Muscle layer of colon (tissue), 2 donors: ENCODE measurements at regions not wholly inside any gene's neighbourhood (a gene's known extent, or its start where the extent isn't known, plus 50 kb on each side); places are given as distances from the start of the nearest gene placed in this dataset.
A peak's percentile ranks its signal among the peaks of the same experiment; 100 is the strongest.

Experiments used
- H3K27ac ChIP-seq: one replicate; pipeline ENCODE4 v1.7.0; 2013; ENCODE audit warnings: low read depth, mild to moderate bottlenecking, low read length, moderate library complexity
- H3K27me3 ChIP-seq, 2 donors: one replicate each; pipeline ENCODE4 v1.7.0; 2013; ENCODE audit warnings: low read length in 2 of 2, mild to moderate bottlenecking in 2 of 2; ENCODE audit not compliant: insufficient read depth in 2 of 2, control insufficient read depth in 1 of 2
- H3K36me3 ChIP-seq: one replicate; pipeline ENCODE4 v1.7.0; 2013; ENCODE audit warnings: mild to moderate bottlenecking, low read length; ENCODE audit not compliant: insufficient read depth
- H3K4me1 ChIP-seq: one replicate; pipeline ENCODE4 v1.7.0; 2013; ENCODE audit warnings: mild to moderate bottlenecking, low read length; ENCODE audit not compliant: insufficient read depth
- H3K4me3 ChIP-seq, 2 donors: one replicate each; pipeline ENCODE4 v1.7.0; 2013; ENCODE audit warnings: low read length in 2 of 2, low read depth in 1 of 2, mild to moderate bottlenecking in 1 of 2, moderate library complexity in 1 of 2
- H3K9ac ChIP-seq: one replicate; pipeline ENCODE4 v1.7.0; 2013; ENCODE audit warnings: low read length
- H3K9me3 ChIP-seq: one replicate; pipeline ENCODE4 v1.7.0; 2013; ENCODE audit warnings: mild to moderate bottlenecking, low read length
- donor health status: abdominal sarcoma.
- donor health status: Adenocarcinoma of cecum.

DNA sequence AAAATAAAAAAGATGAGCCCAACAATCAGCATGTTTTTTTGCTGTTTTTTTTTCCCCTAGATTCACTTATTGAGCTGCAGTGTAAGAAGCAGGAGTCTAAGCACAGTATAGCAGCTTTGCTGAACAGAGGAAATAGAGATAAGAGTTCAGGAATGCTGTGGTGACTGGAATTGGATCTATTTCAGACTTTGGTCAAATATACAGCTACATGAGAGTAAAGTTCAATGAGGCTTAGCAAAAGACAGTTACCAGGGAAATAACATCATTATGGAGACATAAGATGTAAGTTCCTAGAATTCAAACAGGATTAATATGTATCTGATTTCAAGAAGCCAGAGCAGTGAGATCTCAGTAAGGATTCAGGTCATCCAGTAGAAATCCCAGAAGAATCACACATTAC lies 613.0 kb downstream of the RPS29 start:
- Histone ChIP-seq H3K27me3 (no peaks in the 10 kb centered on the region), H3K36me3 (no peaks in the 10 kb centered on the region), H3K27ac (no peak overlapping the region), H3K9ac (no peak overlapping the region), H3K4me1 (no peaks in the 10 kb centered on the region), H3K4me3 (no peak overlapping the region), H3K9me3 (no peaks in the 10 kb centered on the region)

DNA sequence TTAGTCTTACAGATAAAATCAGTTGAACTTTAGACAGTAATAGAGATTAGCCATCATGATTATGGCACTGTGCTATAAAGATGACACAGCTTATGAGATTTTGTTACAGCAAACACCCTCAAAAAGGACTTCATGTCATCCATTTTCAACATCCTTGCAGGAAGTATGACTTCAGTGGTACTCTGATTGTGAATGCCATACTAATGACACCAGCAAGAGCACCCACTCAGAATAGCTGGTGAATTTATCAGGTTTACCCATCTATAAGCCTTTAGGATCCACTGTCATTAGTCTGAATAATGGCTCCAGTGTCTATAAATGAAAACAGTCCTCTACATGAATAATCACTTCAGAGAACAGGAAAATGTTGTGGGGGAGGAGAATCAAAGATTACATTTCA lies 615.2 kb downstream of the RPS29 start:
- Histone ChIP-seq H3K9me3 (no peaks in the 10 kb centered on the region), H3K27me3 (no peaks in the 10 kb centered on the region), H3K4me1 (no peaks in the 10 kb centered on the region), H3K9ac (no peak overlapping the region), H3K4me3 (no peak overlapping the region), H3K36me3 (no peaks in the 10 kb centered on the region), H3K27ac (no peak overlapping the region)

DNA sequence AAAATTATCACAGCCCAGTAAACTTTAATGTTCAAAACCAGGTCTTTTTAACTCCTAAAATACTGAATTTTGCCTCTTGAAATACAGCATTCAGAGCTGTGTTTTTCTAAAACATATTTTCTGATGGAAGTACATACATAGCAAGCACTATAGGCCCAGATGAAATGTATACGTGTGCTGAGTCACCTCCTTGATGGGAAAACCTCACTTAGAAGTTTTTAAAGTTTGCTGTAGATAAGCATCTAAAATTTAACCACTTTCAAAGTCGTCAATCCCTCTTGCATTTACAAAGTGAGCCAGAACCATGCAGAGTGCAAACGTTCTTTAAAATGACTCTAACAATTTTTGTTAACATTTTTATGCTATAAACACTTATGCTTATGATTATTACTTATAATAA lies 618.8 kb downstream of the RPS29 start:
- H3K4me1 ChIP-seq = no peaks in the 10 kb centered on the region
- no peaks in the 10 kb centered on the region for H3K27me3 ChIP-seq
- H3K9ac ChIP-seq = no peak overlapping the region
- H3K4me3 ChIP-seq = no peak overlapping the region
- H3K27ac ChIP-seq = no peak overlapping the region
- H3K9me3 ChIP-seq = no peaks in the 10 kb centered on the region
- H3K36me3 ChIP-seq = no peaks in the 10 kb centered on the region

DNA sequence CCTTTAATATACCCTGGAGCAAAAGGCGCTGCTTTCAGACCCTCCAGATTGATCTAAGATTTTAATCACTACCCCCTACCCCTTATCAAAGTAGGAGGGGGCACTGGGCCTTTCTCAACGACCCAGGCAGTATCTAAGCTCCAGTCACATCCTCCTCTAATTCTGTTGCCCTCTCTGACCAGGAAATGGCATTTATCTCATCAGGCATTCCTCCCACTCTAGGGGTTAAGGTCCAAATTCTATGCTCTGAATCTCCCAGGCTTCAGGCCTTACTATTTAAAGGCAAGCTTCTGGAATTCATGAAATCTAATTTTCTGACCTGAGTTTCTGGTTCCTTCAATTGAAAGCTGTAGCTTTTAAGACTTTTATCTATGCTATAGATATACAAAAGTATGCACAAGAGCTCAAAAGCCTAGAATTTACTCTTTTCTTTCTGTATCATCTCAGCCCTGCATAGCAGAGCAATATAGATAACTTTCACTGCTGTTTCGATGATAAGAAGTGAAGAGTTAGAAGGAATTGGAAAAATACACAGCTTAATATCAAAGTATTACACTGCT lies 622.9 kb downstream of the RPS29 start:
- Histone ChIP-seq H3K27ac (no peak overlapping the region), H3K9me3 (no peaks in the 10 kb centered on the region), H3K9ac (no peak overlapping the region), H3K4me3 (no peak overlapping the region), H3K4me1 (no peaks in the 10 kb centered on the region), H3K27me3 (no peaks in the 10 kb centered on the region), H3K36me3 (no peaks in the 10 kb centered on the region)

DNA sequence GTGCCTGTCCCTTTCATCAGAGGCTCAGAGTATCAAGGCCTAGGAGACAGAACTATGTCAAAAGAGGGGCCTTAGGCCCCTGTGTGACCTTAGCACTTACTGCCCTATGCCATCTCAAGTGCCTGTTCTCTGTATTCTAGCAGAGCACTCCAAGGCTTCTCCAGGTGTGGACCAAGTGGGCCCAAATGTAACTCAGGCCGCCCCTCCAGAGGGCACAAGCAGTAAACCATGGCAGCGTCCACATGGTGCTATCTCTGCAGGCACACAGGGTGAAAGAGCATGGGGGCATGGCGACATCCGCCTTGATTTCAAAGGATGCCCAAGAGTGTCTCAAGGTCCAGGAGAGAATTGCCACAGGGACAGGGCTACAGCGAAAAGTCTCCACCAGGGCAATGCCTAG lies 628.7 kb downstream of the RPS29 start:
- H3K9me3 ChIP-seq = no peaks in the 10 kb centered on the region
- no peaks in the 10 kb centered on the region for H3K27me3 ChIP-seq
- no peaks in the 10 kb centered on the region for H3K4me1 ChIP-seq
- H3K4me3 ChIP-seq = no peak overlapping the region
- no peak overlapping the region for H3K27ac ChIP-seq
- no peaks in the 10 kb centered on the region for H3K36me3 ChIP-seq
- no peak overlapping the region for H3K9ac ChIP-seq

DNA sequence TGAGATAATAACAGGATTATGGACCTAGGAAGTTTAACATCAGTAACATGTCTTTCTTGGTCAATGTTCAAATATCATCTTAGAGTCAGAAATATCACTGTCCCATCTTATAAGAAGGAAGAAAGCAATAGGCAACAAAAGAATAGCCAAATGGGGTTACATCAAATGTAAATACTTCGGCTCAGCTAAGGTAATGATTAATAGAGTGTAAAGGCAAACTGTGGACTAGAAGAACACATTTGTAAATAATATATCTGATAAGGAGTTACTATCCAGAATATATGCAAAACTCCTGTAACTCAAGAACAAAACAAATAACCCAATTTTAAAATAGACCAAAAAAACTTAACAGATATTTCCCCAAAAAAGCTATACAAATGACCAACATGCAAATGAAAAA lies 630.3 kb downstream of the RPS29 start:
- Histone ChIP-seq H3K4me1 (no peaks in the 10 kb centered on the region), H3K4me3 (no peak overlapping the region), H3K27me3 (no peaks in the 10 kb centered on the region), H3K9me3 (no peaks in the 10 kb centered on the region), H3K27ac (no peak overlapping the region), H3K9ac (no peak overlapping the region), H3K36me3 (no peaks in the 10 kb centered on the region)

DNA sequence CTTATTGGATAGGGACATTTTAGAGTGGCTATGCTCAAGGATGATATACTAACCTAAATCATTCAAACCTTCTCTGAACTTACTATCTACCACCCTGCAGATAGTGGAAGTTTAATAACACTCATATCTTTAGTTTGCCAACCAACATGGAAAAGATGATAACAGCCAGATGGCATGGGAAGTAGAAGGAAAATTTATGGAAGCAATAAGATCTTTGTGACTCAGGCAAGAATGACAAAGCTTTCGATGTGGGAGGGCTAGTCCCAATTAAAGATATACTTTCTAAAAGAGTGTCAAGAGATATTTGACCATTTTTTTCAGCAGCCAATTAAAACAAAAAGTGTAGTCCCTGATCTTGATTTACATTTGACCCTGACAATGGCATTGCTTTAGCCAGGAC lies 631.7 kb downstream of the RPS29 start:
- no peak overlapping the region for H3K9ac ChIP-seq
- no peak overlapping the region for H3K27ac ChIP-seq
- no peaks in the 10 kb centered on the region for H3K9me3 ChIP-seq
- no peaks in the 10 kb centered on the region for H3K36me3 ChIP-seq
- H3K27me3 ChIP-seq = no peaks in the 10 kb centered on the region
- H3K4me1 ChIP-seq = no peaks in the 10 kb centered on the region
- H3K4me3 ChIP-seq = no peak overlapping the region

DNA sequence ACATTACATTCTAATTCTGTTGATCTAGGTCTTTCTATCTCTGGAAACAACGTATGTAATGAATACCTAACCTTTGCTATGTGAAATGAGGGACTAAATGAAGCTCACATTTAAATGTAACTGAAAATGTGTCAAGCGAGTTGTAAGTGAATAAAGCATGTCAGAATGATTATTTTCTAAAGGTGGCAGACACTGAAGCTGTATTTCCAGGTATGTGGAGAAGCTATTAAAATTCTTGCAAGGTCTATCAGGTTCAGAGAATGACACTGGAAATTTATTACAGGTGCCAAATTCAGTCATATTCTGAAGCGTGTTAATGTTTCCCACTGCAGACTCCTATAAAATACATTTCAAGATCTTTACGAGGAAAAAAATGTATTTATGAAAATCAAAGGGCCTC lies 641.4 kb downstream of the RPS29 start:
- Histone ChIP-seq H3K4me1 (no peaks in the 10 kb centered on the region), H3K36me3 (no peaks in the 10 kb centered on the region), H3K9ac (no peak overlapping the region), H3K9me3 (no peaks in the 10 kb centered on the region), H3K27me3 (no peaks in the 10 kb centered on the region), H3K27ac (no peak overlapping the region), H3K4me3 (no peak overlapping the region)

DNA sequence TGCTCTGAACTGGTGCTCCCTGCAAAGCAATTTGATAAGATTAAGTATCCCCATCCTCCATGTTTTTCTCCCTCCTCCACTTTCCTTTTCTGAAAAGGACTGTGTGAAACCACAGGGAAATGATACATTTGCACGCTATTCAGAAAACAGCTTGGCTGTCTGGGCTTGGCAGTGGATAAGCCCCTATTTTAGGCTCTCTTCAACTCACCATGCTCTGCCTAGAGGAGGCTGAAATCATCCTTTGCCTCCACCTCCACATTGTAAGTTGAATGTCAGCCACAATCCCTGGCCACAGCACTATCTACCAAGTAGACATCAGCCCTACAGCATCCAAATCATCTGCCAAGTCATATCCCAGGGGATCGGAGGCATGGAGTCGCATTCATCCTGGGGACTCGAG lies 642.3 kb downstream of the RPS29 start:
- no peak overlapping the region for H3K27ac ChIP-seq
- no peaks in the 10 kb centered on the region for H3K27me3 ChIP-seq
- H3K9ac ChIP-seq = no peak overlapping the region
- H3K9me3 ChIP-seq = no peaks in the 10 kb centered on the region
- no peaks in the 10 kb centered on the region for H3K36me3 ChIP-seq
- H3K4me1 ChIP-seq = no peaks in the 10 kb centered on the region
- H3K4me3 ChIP-seq = no peak overlapping the region

DNA sequence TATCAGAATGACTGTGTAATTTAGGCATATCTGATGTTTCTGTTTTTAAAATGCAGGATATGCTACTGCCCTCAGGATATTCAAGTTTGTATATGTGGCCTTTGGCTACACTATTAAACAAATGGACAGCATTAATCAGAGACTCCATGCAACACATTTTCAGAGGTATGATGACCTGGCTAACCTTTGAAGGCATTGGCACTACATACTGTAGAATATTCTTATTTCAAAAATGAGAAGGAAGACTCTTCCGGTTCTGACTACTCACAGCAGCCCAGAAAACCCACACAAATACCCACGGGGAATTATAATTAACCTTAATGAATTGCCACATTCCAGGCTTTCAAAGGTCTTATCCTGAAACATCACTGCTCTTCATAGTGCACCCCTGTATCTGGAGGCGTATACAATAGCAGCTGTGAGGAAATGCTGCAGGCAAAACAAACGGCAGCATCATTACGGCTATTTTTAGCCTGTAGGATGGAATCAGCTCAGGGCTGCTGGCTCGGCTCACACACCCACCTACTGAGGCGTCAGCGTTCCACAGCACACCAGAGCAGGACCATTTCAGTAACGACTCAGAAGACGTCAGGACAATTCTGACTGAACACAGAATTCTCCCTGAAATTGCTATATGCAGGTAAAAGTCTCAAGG lies 648.5 kb downstream of the RPS29 start:
- H3K27me3 ChIP-seq = no peaks in the 10 kb centered on the region
- no peak overlapping the region for H3K27ac ChIP-seq
- H3K9ac ChIP-seq = no peak overlapping the region
- no peak overlapping the region for H3K4me3 ChIP-seq
- no peaks in the 10 kb centered on the region for H3K36me3 ChIP-seq
- no peaks in the 10 kb centered on the region for H3K9me3 ChIP-seq
- H3K4me1 ChIP-seq = peaks cover 7% of the 10 kb centered on the region

DNA sequence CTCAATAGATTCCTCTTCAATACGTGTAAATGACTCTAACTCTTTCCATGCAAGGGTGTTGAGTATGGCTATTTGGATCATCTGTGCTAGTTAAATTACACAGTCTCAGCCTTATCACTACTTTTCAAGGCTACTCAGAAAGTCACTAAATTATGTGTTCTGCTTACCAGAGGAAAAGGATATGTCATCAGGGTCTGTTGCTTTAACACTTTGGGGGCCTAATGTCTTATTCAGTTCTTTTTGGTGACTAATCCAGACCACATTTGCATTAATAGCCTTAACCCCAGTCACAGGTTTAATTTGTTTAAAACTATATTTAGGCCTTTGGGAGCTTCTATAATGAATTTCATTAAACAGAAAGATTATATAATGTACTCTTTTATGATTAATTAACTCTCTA lies 649.3 kb downstream of the RPS29 start:
- Histone ChIP-seq H3K27ac (peak overlapping the region; percentile 23), H3K36me3 (no peaks in the 10 kb centered on the region), H3K9me3 (no peaks in the 10 kb centered on the region), H3K9ac (no peak overlapping the region), H3K4me3 (no peak overlapping the region), H3K27me3 (no peaks in the 10 kb centered on the region), H3K4me1 (peaks cover 7% of the 10 kb centered on the region)

DNA sequence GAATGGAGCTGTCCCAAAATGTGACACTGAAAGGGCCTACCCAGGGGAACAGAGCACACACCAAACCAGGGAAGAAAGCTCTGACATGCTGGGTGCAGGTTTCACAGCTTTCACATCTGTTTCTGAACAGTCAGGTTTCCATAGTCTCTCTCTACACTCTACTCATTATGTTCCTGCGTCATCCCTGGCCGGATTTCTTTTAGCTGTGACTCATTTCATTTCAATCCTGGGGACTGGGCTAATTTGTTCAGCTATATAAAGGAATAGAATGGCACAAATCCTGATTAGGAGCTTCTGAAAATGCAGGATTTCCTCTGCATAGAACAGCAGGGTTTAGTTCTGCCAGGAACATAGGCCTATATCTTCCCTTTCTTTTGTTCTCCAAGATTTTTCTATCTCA lies 649.8 kb downstream of the RPS29 start:
- H3K9ac ChIP-seq = no peak overlapping the region
- peak overlapping the region; percentile 23 for H3K27ac ChIP-seq
- no peaks in the 10 kb centered on the region for H3K9me3 ChIP-seq
- H3K4me3 ChIP-seq = no peak overlapping the region
- H3K36me3 ChIP-seq = no peaks in the 10 kb centered on the region
- peaks cover 7% of the 10 kb centered on the region for H3K4me1 ChIP-seq
- H3K27me3 ChIP-seq = no peaks in the 10 kb centered on the region
